ENCODE measurements at regions not wholly inside any gene's neighbourhood (a gene's known extent, or its start where the extent isn't known, plus 50 kb on each side); places are given as distances from the start of the nearest gene placed in this dataset.

GRCh38 chr1:59116920-59117542, 179.9 kb upstream of the FGGY start:
- TF ChIP-seq CTCF (IDR thresholded peaks at IDR 0.05) = no peak
- no peak for TF ChIP-seq POLR2A (IDR thresholded peaks at IDR 0.05)
- no peak for TF ChIP-seq POLR2AphosphoS5 (IDR thresholded peaks at IDR 0.05; ENCODE audit: insufficient read depth in 1 of 2, low read depth in 1 of 2)
